HG03060 (cell line): ENCODE measurements at regions not wholly inside any gene's neighbourhood (a gene's known extent, or its start where the extent isn't known, plus 50 kb on each side); places are given as distances from the start of the nearest gene placed in this dataset.

ENCODE experiments used
- ATAC-seq: cut with Tn5 transposase; IDR thresholded peaks from one replicate; pipeline ENCODE4 v1.9.1; 2021; ENCODE audit warnings: low read depth, moderate number of reproducible peaks; ENCODE audit not compliant: unreplicated experiment

GRCh38 chr10:124346831-124347230 is 71.9 kb downstream of the OAT start:
- ATAC-seq: no peak

GRCh38 chr10:124345521-124345920 is 73.2 kb downstream of the OAT start:
- no peak for ATAC-seq

GRCh38 chr10:124344931-124345330 is 73.8 kb downstream of the OAT start:
- ATAC-seq: no peak

GRCh38 chr10:124344266-124344590 is 74.5 kb downstream of the OAT start:
- ATAC-seq: no peak

- no peak for ATAC-seq
Measured at GRCh38 chr10:124343351-124344265, 75.1 kb downstream of the OAT start.

GRCh38 chr10:124342821-124343170 is 75.9 kb downstream of the OAT start:
- ATAC-seq: no peak

- no peak for ATAC-seq
Measured at GRCh38 chr10:124342136-124342820, 76.4 kb downstream of the OAT start.

- ATAC-seq: no peak
Measured at GRCh38 chr10:124341768-124342135, 77.0 kb downstream of the OAT start.

- no peak for ATAC-seq
Measured at GRCh38 chr10:124340033-124340760, 78.5 kb downstream of the OAT start.

- ATAC-seq: no peak
Measured at GRCh38 chr10:124339119-124340032, 79.3 kb downstream of the OAT start.

- no peak for ATAC-seq
Measured at GRCh38 chr10:124338276-124338925, 80.3 kb downstream of the OAT start.

- ATAC-seq: no peak
Measured at GRCh38 chr10:124336186-124336585, 82.5 kb downstream of the OAT start.

- no peak for ATAC-seq
Measured at GRCh38 chr10:124333931-124334330, 84.8 kb downstream of the OAT start.

- no peak for ATAC-seq
Measured at GRCh38 chr10:124332426-124332825, 86.3 kb downstream of the OAT start.

- ATAC-seq: no peak
Measured at GRCh38 chr10:124329941-124330340, 88.8 kb downstream of the OAT start.

GRCh38 chr10:124329362-124329761 is 89.4 kb downstream of the OAT start:
- ATAC-seq: no peak

GRCh38 chr10:124328477-124329220 is 90.1 kb downstream of the OAT start:
- no peak for ATAC-seq

- no peak for ATAC-seq
Measured at GRCh38 chr10:124325998-124326636, 92.6 kb downstream of the OAT start.

- no peak for ATAC-seq
Measured at GRCh38 chr10:124325633-124325914, 93.1 kb downstream of the OAT start.
